ENCODE measurements at regions not wholly inside any gene's neighbourhood (a gene's known extent, or its start where the extent isn't known, plus 50 kb on each side); places are given as distances from the start of the nearest gene placed in this dataset.

GRCh38 chr21:27649762-27650161 lies 682.9 kb upstream of the ADAMTS5 start:
- DNase-seq = no peak

DNA sequence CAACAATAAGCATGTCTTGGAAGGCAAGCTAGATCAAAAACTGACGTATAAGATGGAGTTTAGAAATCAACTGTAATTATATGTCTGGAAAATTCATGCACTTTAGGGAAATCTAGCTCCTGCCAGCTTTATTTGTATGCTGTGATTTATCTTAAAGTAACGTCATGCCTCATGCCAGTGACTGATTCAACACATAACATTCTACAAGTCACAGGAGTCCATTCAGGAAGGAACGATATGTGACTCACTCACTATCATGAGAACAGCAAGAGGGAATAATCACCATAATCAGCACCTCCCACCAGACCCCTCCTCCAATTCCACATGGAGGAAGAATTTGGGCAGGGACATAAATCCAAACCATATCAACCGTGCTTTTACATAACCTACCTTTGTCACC lies 682.4 kb upstream of the ADAMTS5 start:
- DNase-seq = peak in 2 of 3 donors; percentile 50 to 84

GRCh38 chr21:27648560-27648959 lies 681.7 kb upstream of the ADAMTS5 start:
- DNase-seq = peak in 2 of 3 donors; percentile 43 to 76

GRCh38 chr21:27647921-27648320 lies 681.0 kb upstream of the ADAMTS5 start:
- DNase-seq = no peak

GRCh38 chr21:27647401-27647800 lies 680.5 kb upstream of the ADAMTS5 start:
- no peak for DNase-seq

DNA sequence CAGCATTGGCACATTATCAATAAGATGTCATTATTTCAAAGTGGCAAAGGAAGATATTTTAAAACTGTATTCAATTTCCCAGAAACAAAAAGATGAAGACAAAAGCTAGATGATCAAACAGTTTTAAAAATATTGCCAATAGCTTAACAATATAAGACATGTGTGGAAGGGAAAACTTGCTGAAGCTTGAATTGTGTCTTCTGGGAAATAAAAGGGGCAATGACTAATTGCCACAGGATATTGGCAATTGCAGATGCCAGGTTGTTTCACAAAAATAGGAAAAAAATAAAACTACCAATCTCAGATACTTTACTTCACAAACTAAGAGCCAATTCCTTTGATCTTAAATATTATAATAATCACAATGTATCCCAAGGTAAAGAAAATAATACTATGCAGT lies 679.8 kb upstream of the ADAMTS5 start:
- DNase-seq = no peak

DNA sequence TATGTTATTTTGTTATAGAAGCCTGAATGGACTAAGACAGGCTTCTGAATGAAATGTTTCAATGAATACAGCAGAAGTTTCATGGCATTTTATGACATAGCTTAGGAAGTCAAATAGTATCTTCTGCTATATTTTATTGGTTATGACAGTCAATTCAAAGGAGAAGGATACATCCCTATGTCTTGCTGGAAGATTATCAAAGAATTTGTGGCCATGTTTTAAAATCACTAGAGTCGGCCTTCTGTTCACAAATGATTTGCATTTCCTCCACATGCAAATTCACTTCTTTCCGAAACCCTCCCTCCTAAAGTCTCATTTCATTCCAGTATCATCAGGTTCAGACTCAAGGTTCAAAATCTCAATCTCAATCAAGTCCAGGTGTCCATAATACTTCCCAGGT lies 679.2 kb upstream of the ADAMTS5 start:
- no peak for DNase-seq

- no peak for DNase-seq
These were observed 678.4 kb upstream of the ADAMTS5 start for GRCh38 chr21:27645285-27645684.

DNA sequence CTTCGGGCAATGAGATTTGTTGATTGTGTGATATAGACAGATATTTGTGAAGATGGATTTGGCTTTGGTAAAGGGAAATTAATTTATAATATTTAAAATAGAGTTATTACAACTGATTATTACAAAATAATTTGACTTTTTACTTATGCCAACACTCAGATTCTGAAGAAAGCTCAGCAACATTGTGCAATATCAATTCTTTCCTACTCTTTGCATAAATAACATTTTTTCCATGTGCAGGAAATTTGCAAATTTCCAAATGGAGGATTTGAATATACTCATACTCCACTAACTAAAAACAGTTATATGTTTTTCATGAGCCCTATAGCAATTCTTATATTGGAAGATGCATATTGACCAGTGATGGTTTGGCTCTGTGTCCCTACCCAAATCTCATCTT lies 676.4 kb upstream of the ADAMTS5 start:
- DNase-seq = no peak

DNA sequence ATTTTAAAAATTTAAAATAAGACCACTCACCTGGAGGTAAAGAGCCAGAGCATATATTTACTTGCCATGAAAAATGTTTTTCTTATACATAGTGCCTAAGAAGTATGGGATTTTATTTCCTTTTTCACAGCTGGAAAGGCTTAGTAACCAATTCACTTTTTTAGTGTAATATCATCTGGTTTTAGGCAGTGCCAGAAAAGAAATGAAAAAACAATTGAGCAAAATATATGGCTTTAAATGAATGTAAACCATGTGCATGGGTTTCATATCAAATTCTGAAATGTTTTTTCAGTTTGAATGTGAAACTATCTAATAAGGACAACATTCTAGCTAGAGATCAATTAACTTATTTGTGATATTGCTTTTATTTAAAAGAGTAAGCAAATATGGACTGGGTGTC lies 672.4 kb upstream of the ADAMTS5 start:
- peak in 1 of 3 donors; percentile 70 for DNase-seq

GRCh38 chr21:27636656-27637055 lies 669.8 kb upstream of the ADAMTS5 start:
- DNase-seq = no peak

GRCh38 chr21:27633631-27634030 lies 666.7 kb upstream of the ADAMTS5 start:
- no peak for DNase-seq

DNA sequence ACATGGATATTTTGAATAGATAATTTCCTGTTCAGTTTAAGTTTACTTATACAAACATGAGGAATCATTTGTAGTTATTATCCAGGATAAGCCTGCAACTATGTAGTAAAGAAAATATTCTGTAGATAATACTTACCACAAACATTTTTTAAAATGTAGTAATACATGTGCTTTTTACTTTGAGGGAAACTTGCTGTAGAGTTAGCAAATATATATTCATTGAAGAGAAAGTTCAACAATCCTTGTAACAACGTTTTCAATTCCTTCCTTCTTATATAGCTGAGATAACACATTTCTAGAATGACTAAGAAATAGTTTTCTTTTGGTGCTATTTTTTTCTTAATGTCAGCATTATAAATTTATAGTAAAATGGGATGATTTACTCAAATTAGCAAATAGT lies 664.6 kb upstream of the ADAMTS5 start:
- no peak for DNase-seq

DNA sequence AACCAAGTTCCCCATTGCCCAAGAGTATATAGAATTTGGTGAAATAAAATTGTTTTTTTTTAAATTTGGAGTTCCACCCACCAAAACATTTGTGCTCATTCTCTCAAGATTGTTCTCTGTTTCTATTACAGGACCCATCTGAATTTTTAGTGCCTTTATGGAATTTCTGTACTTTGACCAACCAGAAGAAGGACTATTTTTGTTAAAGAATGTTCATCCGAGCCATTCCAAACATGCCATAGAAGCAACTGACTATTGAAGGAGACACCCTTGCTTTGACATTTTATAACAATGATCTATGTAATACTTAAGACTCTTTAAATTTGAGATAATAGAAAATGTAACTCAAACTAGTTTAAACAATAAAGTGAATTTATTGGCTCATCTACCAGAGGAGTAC lies 655.7 kb upstream of the ADAMTS5 start:
- no peak for DNase-seq

- no peak for DNase-seq
These were observed 647.3 kb upstream of the ADAMTS5 start for GRCh38 chr21:27614231-27614630.

- DNase-seq = no peak
These were observed 639.5 kb upstream of the ADAMTS5 start for GRCh38 chr21:27606422-27606821.

- DNase-seq = peak in 1 of 3 donors; percentile 33
These were observed 629.3 kb upstream of the ADAMTS5 start for GRCh38 chr21:27596196-27596595.

DNA sequence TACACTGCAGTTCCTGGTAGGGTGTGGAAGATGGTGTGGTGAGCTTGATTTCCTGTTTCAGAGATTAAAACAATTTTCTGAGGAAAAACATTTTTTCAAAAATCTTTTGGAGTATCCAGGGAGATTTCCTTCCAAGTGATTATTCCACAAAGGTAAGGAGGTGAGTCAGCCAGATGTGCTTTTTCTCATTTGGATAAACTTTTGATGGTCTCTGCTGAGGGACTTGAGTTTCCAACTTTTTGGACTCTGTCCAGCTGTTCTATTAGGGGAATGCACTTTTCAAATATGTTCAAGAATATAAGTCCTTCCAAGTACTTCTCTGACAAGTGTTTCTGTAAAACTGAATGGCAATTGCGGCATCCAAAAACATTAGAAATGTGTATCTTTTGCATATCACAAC lies 628.8 kb upstream of the ADAMTS5 start:
- DNase-seq = peak; percentile 60 to 86 (median 75)

GRCh38 chr21:27590271-27590670 lies 623.4 kb upstream of the ADAMTS5 start:
- peak; percentile 79 to 88 (median 82) for DNase-seq

DNA sequence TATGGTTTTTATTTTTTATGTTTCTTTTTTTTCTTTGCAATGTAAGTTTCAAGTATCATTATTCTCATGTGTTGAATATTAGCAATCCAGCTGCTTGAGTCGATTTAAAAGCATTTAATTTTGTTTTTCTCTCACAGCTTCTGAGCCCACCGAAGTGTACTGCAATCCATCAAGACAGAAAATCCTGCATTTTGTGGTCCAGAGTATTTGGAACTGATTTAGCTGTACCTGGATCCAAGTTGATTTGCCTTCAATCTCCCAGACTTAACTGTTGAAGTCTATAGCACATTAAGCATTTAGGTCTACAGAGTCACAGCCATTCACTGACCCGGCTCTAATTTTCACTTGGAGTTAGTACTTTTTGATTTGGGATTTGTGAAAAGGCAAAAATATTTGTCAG lies 622.9 kb upstream of the ADAMTS5 start:
- DNase-seq = peak; percentile 59 to 75 (median 73)

DNA sequence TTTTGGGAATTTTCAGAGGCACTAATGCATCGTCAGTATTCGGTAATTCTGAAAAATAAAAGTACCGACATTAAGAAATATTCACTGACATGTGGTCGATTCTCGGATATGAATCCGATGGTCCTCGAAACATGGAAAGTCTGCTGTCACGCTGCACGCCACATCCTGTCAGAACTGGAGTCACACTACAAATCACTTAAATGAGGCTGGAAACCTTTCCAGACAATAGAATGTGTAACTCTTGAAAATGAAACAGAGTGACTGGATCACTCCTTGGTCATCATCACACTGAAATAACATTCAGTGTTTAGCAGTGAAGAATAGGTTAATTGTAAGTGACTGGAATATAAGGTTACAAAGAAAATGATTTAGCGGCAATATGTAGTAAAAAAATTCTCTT lies 620.1 kb upstream of the ADAMTS5 start:
- no peak for DNase-seq

DNA sequence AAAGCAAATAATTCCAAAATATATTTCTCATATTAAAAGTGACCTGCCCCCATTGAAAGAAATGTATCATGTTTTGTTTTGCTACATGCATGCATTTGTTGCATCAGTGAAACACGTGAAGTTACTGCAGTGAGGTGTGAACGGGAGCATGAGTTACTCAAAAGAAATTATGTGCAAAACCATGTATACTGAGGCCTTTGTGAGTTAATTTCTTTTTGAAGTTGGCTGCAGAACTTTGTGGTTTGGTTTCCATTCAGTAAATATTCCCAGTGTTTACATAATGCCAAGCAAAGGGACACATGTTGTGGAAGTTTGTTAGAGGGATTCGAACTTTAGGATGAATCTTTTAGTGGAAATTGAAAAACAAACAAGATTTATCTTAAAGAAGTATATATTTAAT lies 619.4 kb upstream of the ADAMTS5 start:
- DNase-seq = no peak

GRCh38 chr21:27584256-27584655 lies 617.4 kb upstream of the ADAMTS5 start:
- DNase-seq = peak in 1 of 3 donors; percentile 22

- peak in 1 of 3 donors; percentile 57 for DNase-seq
These were observed 616.1 kb upstream of the ADAMTS5 start for GRCh38 chr21:27582948-27583430.
